Spleen (tissue), 11 donors: ENCODE measurements at regions not wholly inside any gene's neighbourhood (a gene's known extent, or its start where the extent isn't known, plus 50 kb on each side); places are given as distances from the start of the nearest gene placed in this dataset.

Experiments
- DNase-seq: peaks from one replicate; pipeline ENCODE4 v3.0.0-alpha.2; 2020
- H3K27ac ChIP-seq, 8 donors: fragments of 200-600 bp; sonication (generic) in 7 of 8; 1 replicate in 4 of 8; 2 replicates in 4 of 8; pipeline versions ENCODE4 v1.5.0 to v1.8.0; 2016 to 2021; ENCODE audit warnings: inconsistent platforms in 4 of 8, mild to moderate bottlenecking in 4 of 8, moderate library complexity in 1 of 8
- H3K27me3 ChIP-seq, 7 donors: fragments of 200-600 bp; sonication (generic) in 6 of 7; replicated peaks in 1 of 7; 1 replicate in 4 of 7; 2 replicates in 3 of 7; pipeline versions ENCODE4 v1.5.0 to v1.8.0; 2016 to 2021; ENCODE audit warnings: inconsistent platforms in 3 of 7, mild to moderate bottlenecking in 1 of 7
- H3K36me3 ChIP-seq, 6 donors: fragments of 200-600 bp; sonication (generic) in 5 of 6; 1 replicate in 4 of 6; 2 replicates in 2 of 6; pipeline versions ENCODE4 v1.5.0 to v1.8.0; 2016 to 2021; ENCODE audit warnings: inconsistent platforms in 2 of 6
- H3K4me1 ChIP-seq, 6 donors: fragments of 200-600 bp; sonication (generic) in 5 of 6; 1 replicate in 3 of 6; 2 replicates in 3 of 6; pipeline versions ENCODE4 v1.5.0 to v1.8.0; 2016 to 2021; ENCODE audit warnings: inconsistent platforms in 3 of 6
- H3K4me3 ChIP-seq, 8 donors: fragments of 200-600 bp; sonication (generic) in 7 of 8; 1 replicate in 4 of 8; 2 replicates in 4 of 8; pipeline versions ENCODE4 v1.5.0 to v1.8.0; 2016 to 2021; ENCODE audit warnings: inconsistent platforms in 4 of 8, mild to moderate bottlenecking in 4 of 8, moderate library complexity in 2 of 8
- H3K9me3 ChIP-seq, 8 donors: fragments of 200-600 bp; sonication (generic) in 7 of 8; 1 replicate in 4 of 8; 2 replicates in 4 of 8; pipeline versions ENCODE4 v1.5.0 to v1.8.0; 2016 to 2021; ENCODE audit warnings: inconsistent platforms in 4 of 8
- CTCF ChIP-seq, 11 experiments: fragments of 200-600 bp in 7 of 11; fragments of 450-650 bp in 4 of 11; sonication (generic) in 4 of 11; IDR thresholded peaks in 8 of 11; conservative IDR thresholded peaks in 3 of 11; 1 replicate in 7 of 11; 2 replicates in 4 of 11; pipeline versions ENCODE4 v1.4.0 to v1.8.0; 2016 to 2021; ENCODE audit warnings: antibody characterized with exemption in 11 of 11, inconsistent platforms in 4 of 11, mild to moderate bottlenecking in 1 of 11
- POLR2A ChIP-seq, 3 donors: fragments of 450-650 bp; IDR thresholded peaks; one replicate each; pipeline ENCODE4 v1.5.1; 2017; ENCODE audit warnings: antibody characterized with exemption in 3 of 3, mild to moderate bottlenecking in 1 of 3
- POLR2AphosphoS5 ChIP-seq, 3 donors: sonication (generic); formaldehyde crosslinking; IDR thresholded peaks; one replicate each; pipeline ENCODE4 v1.5.1; 2017; ENCODE audit warnings: antibody characterized with exemption in 3 of 3
- WGBS, 5 donors: extraction: QIAGEN DNeasy Blood & Tissue Kit in 3 of 5; methylation state at CpG; one replicate each; pipeline versions ENCODE4 v1.1.5 to v1.1.7; 2013 to 2018; 5-methylcytosine and 5-hydroxymethylcytosine counted together
- intact Hi-C: fragments of 100-400 bp; cut with DNase I; formaldehyde crosslinking; loops from one replicate; pipeline ENCODE4 v1.15.0; 2023; ENCODE audit warnings: low total_unique reads
- donor health status: healthy with polysubstance abuse.
- donor health status: DM: no; HTN: no; CAD: no; lungs with moderate emphysema.
- donor health status: DM: no; HTN: no; CAD: no.
- donor health status: Bipolar disorder and iron deficiency.
- donor health status: healthy.
- donor health status: DM: no; HTN: no; CAD: no.
- donor health status: DM: yes; HTN: yes; CAD: no.

DNA sequence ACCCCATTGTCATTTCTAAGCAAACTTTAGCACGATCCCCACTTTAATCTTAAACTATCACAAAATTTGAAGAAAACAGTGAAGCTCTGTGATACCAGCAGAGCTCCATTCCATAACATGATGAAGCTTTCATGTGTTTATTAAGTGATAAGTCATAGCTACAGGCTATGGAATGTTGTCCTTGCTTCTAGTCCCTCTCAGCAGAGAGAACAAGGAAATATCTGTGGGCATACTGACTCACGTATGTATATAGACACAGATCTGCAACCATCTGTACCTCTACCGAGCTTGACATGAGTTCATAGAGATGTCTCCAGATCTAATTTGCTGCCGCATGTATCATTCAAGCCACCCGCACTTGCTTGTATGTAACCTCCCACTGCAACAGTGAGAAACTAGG lies 588.9 kb downstream of the ETS1 start:
- H3K9me3 ChIP-seq = no peaks in the 10 kb centered on the region
- H3K27ac ChIP-seq = no peak overlapping the region
- DNase-seq = no peak
- WGBS, 5 donors = 91 to 97% (median 92%) methylated on average over 5 of the region's 5 CpGs
- no peaks in the 10 kb centered on the region for H3K36me3 ChIP-seq
- H3K4me3 ChIP-seq = no peak overlapping the region
- no peaks in the 10 kb centered on the region for H3K4me1 ChIP-seq
- TF ChIP-seq CTCF (IDR thresholded peaks at IDR 0.05 in 8 of 11, conservative IDR thresholded peaks at IDR 0.05 in 3 of 11) (no peak), POLR2A (IDR thresholded peaks at IDR 0.05) (no peak), POLR2AphosphoS5 (IDR thresholded peaks at IDR 0.05) (no peak)
- intact Hi-C loops = no loop called here
- H3K27me3 ChIP-seq = peaks cover 0 to 3% (median 0%) of the 10 kb centered on the region in 7 donors

DNA sequence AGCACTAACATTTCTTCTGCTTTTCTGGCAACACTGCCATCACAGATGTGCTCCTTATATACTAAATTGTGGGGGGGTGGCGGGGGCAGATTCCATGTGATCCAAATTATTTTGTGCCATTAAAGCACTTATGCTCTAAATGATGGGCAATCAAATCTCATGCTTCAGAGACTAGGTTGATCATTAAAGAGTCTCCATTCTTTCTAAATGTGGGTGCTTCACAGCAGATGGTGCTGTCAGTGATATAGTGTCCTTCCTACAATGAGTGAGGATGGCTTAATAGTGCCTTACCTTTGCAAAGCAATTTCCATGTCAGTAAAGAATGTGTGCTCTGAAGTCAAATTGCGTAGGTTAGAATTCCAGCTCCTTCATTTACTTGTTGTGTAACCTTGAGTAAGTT lies 589.8 kb downstream of the ETS1 start:
- Histone ChIP-seq H3K9me3 (no peaks in the 10 kb centered on the region), H3K27me3 (peaks cover 0 to 3% (median 0%) of the 10 kb centered on the region in 7 donors), H3K36me3 (no peaks in the 10 kb centered on the region), H3K4me1 (no peaks in the 10 kb centered on the region), H3K27ac (no peak overlapping the region), H3K4me3 (no peak overlapping the region)
- 79 to 99% (median 93%) methylated on average over 2 of the region's 2 CpGs for WGBS, 5 donors
- TF ChIP-seq POLR2A (IDR thresholded peaks at IDR 0.05) = no peak
- no peak for DNase-seq
- intact Hi-C loops = no loop called here

DNA sequence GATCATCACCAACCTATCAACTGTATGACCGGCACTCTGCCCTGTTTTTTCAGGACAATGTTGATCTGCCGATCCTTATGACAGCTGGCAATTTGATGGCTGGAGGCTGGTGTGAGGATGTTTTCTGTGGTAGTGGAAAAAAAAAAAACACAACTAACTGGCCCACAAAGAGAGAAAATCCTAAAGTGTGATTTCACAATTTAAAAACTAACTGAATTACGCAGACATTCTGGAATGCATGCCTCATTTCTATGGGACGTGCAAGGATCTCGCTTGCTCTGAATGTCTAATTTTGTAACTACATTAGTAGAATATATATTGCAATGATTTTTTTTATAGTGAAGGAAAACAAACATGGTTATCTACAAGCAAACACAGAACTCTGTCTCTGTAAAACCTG lies 590.5 kb downstream of the ETS1 start:
- H3K27ac ChIP-seq = no peak overlapping the region
- peaks cover 0 to 3% (median 0%) of the 10 kb centered on the region in 7 donors for H3K27me3 ChIP-seq
- H3K9me3 ChIP-seq = no peaks in the 10 kb centered on the region
- DNase-seq = no peak
- WGBS, 5 donors = 75 to 92% (median 91%) methylated on average over 5 of the region's 5 CpGs
- TF ChIP-seq CTCF (IDR thresholded peaks at IDR 0.05 in 8 of 11, conservative IDR thresholded peaks at IDR 0.05 in 3 of 11) (no peak), POLR2AphosphoS5 (IDR thresholded peaks at IDR 0.05) (no peak), POLR2A (IDR thresholded peaks at IDR 0.05) (no peak)
- intact Hi-C loops = no loop called here
- H3K4me1 ChIP-seq = no peaks in the 10 kb centered on the region
- H3K4me3 ChIP-seq = no peak overlapping the region
- no peaks in the 10 kb centered on the region for H3K36me3 ChIP-seq

GRCh38 chr11:127995921-127996320 lies 591.4 kb downstream of the ETS1 start:
- 71 to 84% (median 81%) methylated on average over 3 of the region's 3 CpGs for WGBS, 5 donors
- DNase-seq = no peak
- Histone ChIP-seq H3K4me3 (no peak overlapping the region), H3K4me1 (no peaks in the 10 kb centered on the region), H3K27me3 (peaks cover 0 to 3% (median 0%) of the 10 kb centered on the region in 7 donors), H3K9me3 (no peaks in the 10 kb centered on the region), H3K27ac (no peak overlapping the region), H3K36me3 (no peaks in the 10 kb centered on the region)
- intact Hi-C loops = no loop called here
- no peak for TF ChIP-seq CTCF (IDR thresholded peaks at IDR 0.05 in 8 of 11, conservative IDR thresholded peaks at IDR 0.05 in 3 of 11)
- no peak for TF ChIP-seq POLR2AphosphoS5 (IDR thresholded peaks at IDR 0.05)
- TF ChIP-seq POLR2A (IDR thresholded peaks at IDR 0.05) = no peak

DNA sequence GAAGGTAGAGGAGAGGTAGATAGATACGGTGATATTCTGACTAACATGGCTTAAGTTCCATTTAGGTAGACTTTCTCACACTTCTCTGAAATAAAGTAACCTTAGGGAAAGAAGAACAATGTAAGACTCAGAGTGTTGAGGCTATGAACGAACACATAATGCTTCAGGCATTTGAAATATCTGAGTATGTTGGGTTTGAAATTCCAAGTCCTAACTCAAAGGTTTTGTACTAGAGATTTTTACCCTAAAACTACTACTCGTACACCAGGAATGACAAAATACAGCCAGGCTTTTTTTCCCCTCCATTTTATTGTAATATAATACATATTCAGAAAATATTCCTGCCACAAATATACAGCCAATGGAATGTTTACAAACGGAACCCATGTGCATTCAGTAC lies 592.6 kb downstream of the ETS1 start:
- intact Hi-C loops = no loop called here
- no peak for DNase-seq
- WGBS, 5 donors = 66 to 83% (median 77%) methylated on average over 4 of the region's 4 CpGs
- Histone ChIP-seq H3K9me3 (no peaks in the 10 kb centered on the region), H3K27me3 (peaks cover 0 to 8% (median 0%) of the 10 kb centered on the region in 7 donors), H3K36me3 (no peaks in the 10 kb centered on the region), H3K27ac (no peak overlapping the region), H3K4me1 (no peaks in the 10 kb centered on the region), H3K4me3 (no peak overlapping the region)
- TF ChIP-seq CTCF (IDR thresholded peaks at IDR 0.05 in 8 of 11, conservative IDR thresholded peaks at IDR 0.05 in 3 of 11) (no peak), POLR2AphosphoS5 (IDR thresholded peaks at IDR 0.05) (no peak), POLR2A (IDR thresholded peaks at IDR 0.05) (no peak)
